Gastroesophageal sphincter (tissue), 4 donors: ENCODE measurements at regions not wholly inside any gene's neighbourhood (a gene's known extent, or its start where the extent isn't known, plus 50 kb on each side); places are given as distances from the start of the nearest gene placed in this dataset.
"Not testable (repeated sequence)": the region's sequence is repeated elsewhere in the genome, so short reads cannot be mapped to it uniquely, and the experiment has no call there.

Experiments
- ATAC-seq: fragments of 150-250 bp; one replicate; pipeline ENCODE4 v1.9.1; 2016; ENCODE audit warnings: mild to moderate bottlenecking, moderate library complexity
- H3K27ac ChIP-seq, 4 donors: fragments of 200-600 bp; sonication (generic) in 3 of 4; 1 replicate in 3 of 4; 2 replicates in 1 of 4; pipeline ENCODE4 v1.5.1; 2016 to 2019
- H3K27me3 ChIP-seq: fragments of 200-600 bp; sonication (generic); one replicate; pipeline ENCODE4 v1.5.1; 2019
- H3K36me3 ChIP-seq, 2 donors: fragments of 200-600 bp; sonication (generic); one replicate each; pipeline ENCODE4 v1.5.1; 2019; ENCODE audit warnings: control low read depth in 1 of 2
- H3K4me1 ChIP-seq, 3 donors: fragments of 200-600 bp; sonication (generic); 1 replicate in 2 of 3; 2 replicates in 1 of 3; pipeline ENCODE4 v1.5.1; 2016 to 2019; ENCODE audit warnings: control low read depth in 2 of 3
- H3K4me3 ChIP-seq, 2 donors: fragments of 200-600 bp; sonication (generic); one replicate each; pipeline ENCODE4 v1.5.1; 2019; ENCODE audit warnings: mild to moderate bottlenecking in 1 of 2, moderate library complexity in 1 of 2
- H3K9me3 ChIP-seq, 3 donors: fragments of 200-600 bp; sonication (generic); one replicate each; pipeline ENCODE4 v1.5.1; 2017 to 2019; ENCODE audit warnings: control low read depth in 2 of 3
- EP300 ChIP-seq: sonication (generic); formaldehyde crosslinking; IDR thresholded peaks from one replicate; pipeline ENCODE4 v1.6.1; 2017; ENCODE audit warnings: antibody characterized with exemption, mild to moderate bottlenecking
- POLR2A ChIP-seq, 2 donors: fragments of 450-650 bp; IDR thresholded peaks; one replicate each; pipeline ENCODE4 v1.6.1; 2017; ENCODE audit warnings: antibody characterized with exemption in 2 of 2, mild to moderate bottlenecking in 2 of 2, moderate library complexity in 1 of 2
- POLR2AphosphoS5 ChIP-seq: sonication (generic); formaldehyde crosslinking; IDR thresholded peaks from one replicate; pipeline ENCODE4 v1.6.1; 2017; ENCODE audit warnings: antibody characterized with exemption
- WGBS, 2 donors: methylation state at CpG; one replicate each; pipeline ENCODE4 v1.1.5; 2018; ENCODE audit warnings: low coverage in 1 of 2; 5-methylcytosine and 5-hydroxymethylcytosine counted together
- TF ChIP-seq, protein P1 (sequence below), 4 experiments: fragments of 200-600 bp in 2 of 4; fragments of 450-650 bp in 2 of 4; sonication (generic) in 1 of 4; IDR thresholded peaks; one replicate each; pipeline ENCODE4 v1.5.1; 2017 to 2019; ENCODE audit warnings: antibody characterized with exemption in 4 of 4, mild to moderate bottlenecking in 2 of 4, moderate library complexity in 2 of 4

DNA sequence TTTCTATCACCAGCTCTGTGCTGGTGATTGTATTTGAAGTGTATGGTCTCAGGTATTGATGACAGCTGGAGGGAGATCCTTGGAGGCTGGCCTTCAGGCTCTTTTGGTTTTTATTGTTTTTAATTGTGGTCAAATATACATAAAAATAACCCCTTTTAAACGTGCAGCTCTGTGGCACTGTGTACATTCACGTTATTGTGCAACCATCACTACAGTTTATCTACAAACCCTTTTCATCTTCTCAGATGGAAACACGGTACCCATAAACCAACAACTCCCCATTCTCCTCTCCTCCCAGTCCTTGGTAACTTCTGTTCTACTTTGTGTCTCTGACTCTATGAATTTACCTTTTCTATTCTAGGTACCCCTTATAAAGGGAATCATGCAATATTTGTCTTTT lies 79.3 kb upstream of the ATP8B1 start:
- no peak overlapping the region for H3K4me3 ChIP-seq
- 57 to 65% methylated on average over 2 to 3 of the region's 3 CpGs for WGBS, 2 donors
- TF ChIP-seq POLR2AphosphoS5: no peak
- TF ChIP-seq EP300: no peak
- no peaks in the 10 kb centered on the region for H3K36me3 ChIP-seq
- no peaks in the 10 kb centered on the region for H3K27me3 ChIP-seq
- peaks cover 0 to 5% (median 0%) of the 10 kb centered on the region in 3 donors for H3K4me1 ChIP-seq
- no peak for ATAC-seq
- peaks cover 0 to 5% (median 0%) of the 10 kb centered on the region in 3 donors for H3K9me3 ChIP-seq
- no peak overlapping the region for H3K27ac ChIP-seq

DNA sequence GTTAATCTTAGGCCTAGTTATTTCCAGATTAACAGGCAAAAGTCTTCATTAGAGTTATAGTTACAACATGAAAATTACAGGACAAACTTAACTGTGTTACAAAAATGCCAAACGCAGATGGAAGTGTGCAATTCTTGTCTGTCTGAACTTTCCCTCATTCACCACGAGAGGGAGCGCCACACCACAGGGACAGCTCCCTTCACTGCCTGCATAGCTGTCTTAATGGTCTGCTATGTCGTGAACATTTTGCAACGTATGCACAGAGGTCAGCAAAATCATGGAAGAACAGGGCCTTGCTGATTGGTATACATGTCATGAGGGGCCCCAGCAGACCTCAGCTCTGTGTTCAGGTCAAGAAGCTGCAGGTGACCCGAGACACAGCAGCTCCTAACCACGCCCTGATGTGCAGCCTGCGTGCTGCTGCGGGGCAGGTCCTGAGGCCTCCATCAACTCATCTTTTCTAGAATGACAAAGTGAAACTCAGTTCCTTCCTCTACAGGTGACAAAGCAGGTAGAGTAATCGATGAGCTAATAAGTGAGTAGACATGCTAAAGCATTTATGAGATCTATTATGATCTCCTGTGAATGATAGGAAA lies 78.8 kb upstream of the ATP8B1 start:
- Histone ChIP-seq H3K36me3 (no peaks in the 10 kb centered on the region), H3K27me3 (no peaks in the 10 kb centered on the region), H3K27ac (no peak overlapping the region), H3K9me3 (peaks cover 0 to 5% (median 0%) of the 10 kb centered on the region in 3 donors), H3K4me3 (no peak overlapping the region), H3K4me1 (peaks cover 0 to 5% (median 0%) of the 10 kb centered on the region in 3 donors)
- 7 to 27% methylated on average over 5 to 8 of the region's 10 CpGs for whole genome bisulfite sequencing, 2 donors
- no peak for TF ChIP-seq POLR2AphosphoS5
- no peak for TF ChIP-seq EP300
- TF ChIP-seq, protein P1, sequence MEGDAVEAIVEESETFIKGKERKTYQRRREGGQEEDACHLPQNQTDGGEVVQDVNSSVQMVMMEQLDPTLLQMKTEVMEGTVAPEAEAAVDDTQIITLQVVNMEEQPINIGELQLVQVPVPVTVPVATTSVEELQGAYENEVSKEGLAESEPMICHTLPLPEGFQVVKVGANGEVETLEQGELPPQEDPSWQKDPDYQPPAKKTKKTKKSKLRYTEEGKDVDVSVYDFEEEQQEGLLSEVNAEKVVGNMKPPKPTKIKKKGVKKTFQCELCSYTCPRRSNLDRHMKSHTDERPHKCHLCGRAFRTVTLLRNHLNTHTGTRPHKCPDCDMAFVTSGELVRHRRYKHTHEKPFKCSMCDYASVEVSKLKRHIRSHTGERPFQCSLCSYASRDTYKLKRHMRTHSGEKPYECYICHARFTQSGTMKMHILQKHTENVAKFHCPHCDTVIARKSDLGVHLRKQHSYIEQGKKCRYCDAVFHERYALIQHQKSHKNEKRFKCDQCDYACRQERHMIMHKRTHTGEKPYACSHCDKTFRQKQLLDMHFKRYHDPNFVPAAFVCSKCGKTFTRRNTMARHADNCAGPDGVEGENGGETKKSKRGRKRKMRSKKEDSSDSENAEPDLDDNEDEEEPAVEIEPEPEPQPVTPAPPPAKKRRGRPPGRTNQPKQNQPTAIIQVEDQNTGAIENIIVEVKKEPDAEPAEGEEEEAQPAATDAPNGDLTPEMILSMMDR (IDR thresholded peaks at IDR 0.05): peak; percentile 81 to 90 (median 87)
- peak; percentile 73 for ATAC-seq

DNA sequence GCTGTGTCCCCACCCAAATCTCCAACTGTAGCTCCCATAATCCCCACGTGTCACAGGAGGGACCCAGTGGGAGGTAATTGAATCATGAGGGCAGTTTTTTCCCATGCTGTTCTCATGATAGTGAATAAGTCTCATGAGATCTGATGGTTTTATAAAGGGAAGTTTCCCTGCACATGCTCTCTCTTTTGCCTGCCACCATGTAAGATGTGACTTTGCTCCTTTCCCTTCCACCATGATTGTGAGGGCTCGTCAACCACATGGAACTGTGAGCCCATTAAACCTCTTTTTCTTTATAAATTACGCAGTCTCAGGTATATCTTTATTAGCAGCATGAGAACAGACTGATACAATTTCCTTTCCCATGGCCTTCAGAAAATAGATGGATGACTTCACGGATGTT lies 76.8 kb upstream of the ATP8B1 start:
- H3K27ac ChIP-seq, H3K36me3 ChIP-seq, H3K4me1 ChIP-seq, H3K9me3 ChIP-seq, H3K27me3 ChIP-seq, ATAC-seq, H3K4me3 ChIP-seq: not testable (repeated sequence)
- 93 to 100% methylated on average over 4 of the region's 4 CpGs for WGBS, 2 donors

DNA sequence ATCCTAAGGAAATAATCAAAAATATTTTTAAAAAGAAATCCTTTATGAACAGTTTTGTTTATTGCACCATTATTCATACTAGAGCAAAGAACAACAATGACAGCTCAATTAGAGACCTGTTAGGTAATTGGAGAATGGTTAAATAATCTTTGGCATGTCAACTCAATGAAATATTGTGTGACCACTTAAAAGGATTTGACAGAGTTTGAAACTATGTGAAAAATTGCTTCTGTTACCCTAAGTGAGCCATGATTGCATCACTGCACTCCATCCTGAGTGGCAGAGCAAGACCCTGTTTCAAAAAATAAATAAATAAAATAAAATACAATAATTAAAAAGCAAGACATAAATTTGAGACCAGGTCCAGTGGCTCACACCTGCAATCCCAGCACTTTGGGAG lies 66.1 kb upstream of the ATP8B1 start:
- no peaks in the 10 kb centered on the region for H3K36me3 ChIP-seq
- no peak for ATAC-seq
- H3K27me3 ChIP-seq: no peaks in the 10 kb centered on the region
- H3K27ac ChIP-seq: no peak overlapping the region
- no peaks in the 10 kb centered on the region for H3K4me1 ChIP-seq
- no peak overlapping the region for H3K4me3 ChIP-seq
- TF ChIP-seq POLR2AphosphoS5 (no peak), POLR2A (IDR thresholded peaks at IDR 0.05) (no peak), EP300 (no peak)
- TF ChIP-seq, protein P1 (IDR thresholded peaks at IDR 0.05): no peak
- peaks cover 0 to 18% (median 0%) of the 10 kb centered on the region in 3 donors for H3K9me3 ChIP-seq

DNA sequence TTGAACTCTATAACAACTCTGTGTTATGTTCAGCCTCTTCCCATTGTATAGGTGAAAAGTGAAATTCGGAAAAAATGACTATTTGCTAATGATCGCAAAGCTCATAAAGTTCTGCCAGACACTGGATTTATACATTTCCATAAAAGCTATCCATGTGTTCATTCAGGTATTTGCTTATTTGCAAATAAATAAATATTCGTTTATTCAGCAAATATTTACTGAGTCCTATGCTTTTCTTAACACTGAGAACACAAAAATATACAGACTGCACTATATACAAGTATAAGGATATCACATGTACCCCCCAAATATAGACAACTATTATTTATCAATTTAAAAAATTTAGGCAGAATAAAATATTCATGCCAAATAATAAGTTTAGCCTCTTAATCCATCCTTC lies 63.2 kb upstream of the ATP8B1 start:
- no peaks in the 10 kb centered on the region for H3K36me3 ChIP-seq
- H3K9me3 ChIP-seq: peaks cover 0 to 4% (median 0%) of the 10 kb centered on the region in 3 donors
- no peak overlapping the region for H3K4me3 ChIP-seq
- TF ChIP-seq POLR2AphosphoS5 (no peak), EP300 (no peak), POLR2A (IDR thresholded peaks at IDR 0.05) (no peak)
- TF ChIP-seq, protein P1 (IDR thresholded peaks at IDR 0.05): no peak
- no peaks in the 10 kb centered on the region for H3K4me1 ChIP-seq
- no peak for ATAC-seq
- 54 to 77% methylated on average over 3 of the region's 3 CpGs for WGBS, 2 donors
- no peak overlapping the region for H3K27ac ChIP-seq
- no peaks in the 10 kb centered on the region for H3K27me3 ChIP-seq

DNA sequence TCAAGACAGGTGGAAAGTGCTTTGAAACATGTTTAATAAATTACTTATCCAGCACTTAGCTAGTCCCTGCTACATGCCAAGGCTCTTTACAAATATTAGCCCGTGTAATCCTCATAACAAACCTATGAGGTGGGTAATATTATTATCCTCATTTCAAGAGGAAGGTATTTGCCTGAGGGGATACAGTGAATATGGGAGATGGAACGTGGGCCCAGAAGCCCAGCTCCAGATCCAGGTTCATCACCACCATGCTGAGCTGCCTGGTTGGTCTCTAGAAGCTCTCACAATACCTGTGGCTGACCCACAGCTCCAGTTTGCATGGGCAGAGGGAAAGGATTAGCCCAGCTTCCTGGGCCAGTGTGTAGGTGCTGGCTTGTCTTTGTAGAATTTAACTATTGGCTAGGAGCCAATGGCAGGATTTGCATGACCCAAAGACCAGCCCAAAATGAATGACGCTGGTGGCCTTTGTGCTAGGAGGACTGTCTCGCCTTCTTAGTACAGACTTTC lies 61.6 kb upstream of the ATP8B1 start:
- Histone ChIP-seq H3K27ac (no peak overlapping the region), H3K27me3 (no peaks in the 10 kb centered on the region), H3K9me3 (no peaks in the 10 kb centered on the region), H3K4me1 (no peaks in the 10 kb centered on the region), H3K36me3 (no peaks in the 10 kb centered on the region), H3K4me3 (no peak overlapping the region)
- no peak for TF ChIP-seq POLR2AphosphoS5
- no peak for TF ChIP-seq POLR2A (IDR thresholded peaks at IDR 0.05)
- TF ChIP-seq EP300: no peak
- TF ChIP-seq, protein P1 (IDR thresholded peaks at IDR 0.05): no peak
- 80 to 86% methylated on average over 1 to 3 of the region's 4 CpGs for WGBS, 2 donors
- ATAC-seq: no peak
